OCI-LY1 (cell line): ENCODE measurements at regions not wholly inside any gene's neighbourhood (a gene's known extent, or its start where the extent isn't known, plus 50 kb on each side); places are given as distances from the start of the nearest gene placed in this dataset.

Experiments used
- CTCF ChIP-seq: fragments of 200-600 bp; sonication (generic), shearing (Covaris generic); IDR thresholded peaks from 2 replicates; pipeline ENCODE4 v1.5.1; 2017; ENCODE audit warnings: mild to moderate bottlenecking, antibody characterized with exemption, low read length, moderate library complexity, mixed read lengths
- EZH2 ChIP-seq: fragments of 200-600 bp; sonication (generic), shearing (Covaris generic); IDR thresholded peaks from 2 replicates; pipeline ENCODE4 v1.8.0; 2017; ENCODE audit warnings: borderline replicate concordance, mixed run types, mild to moderate bottlenecking, antibody characterized with exemption, low read length, moderate library complexity, mixed read lengths

GRCh38 chr1:71339238-71339637 lies 258.4 kb upstream of the ZRANB2 start:
- TF ChIP-seq EZH2 = no peak
- no peak for TF ChIP-seq CTCF
